ENCODE measurements at regions not wholly inside any gene's neighbourhood (a gene's known extent, or its start where the extent isn't known, plus 50 kb on each side); places are given as distances from the start of the nearest gene placed in this dataset.

DNA sequence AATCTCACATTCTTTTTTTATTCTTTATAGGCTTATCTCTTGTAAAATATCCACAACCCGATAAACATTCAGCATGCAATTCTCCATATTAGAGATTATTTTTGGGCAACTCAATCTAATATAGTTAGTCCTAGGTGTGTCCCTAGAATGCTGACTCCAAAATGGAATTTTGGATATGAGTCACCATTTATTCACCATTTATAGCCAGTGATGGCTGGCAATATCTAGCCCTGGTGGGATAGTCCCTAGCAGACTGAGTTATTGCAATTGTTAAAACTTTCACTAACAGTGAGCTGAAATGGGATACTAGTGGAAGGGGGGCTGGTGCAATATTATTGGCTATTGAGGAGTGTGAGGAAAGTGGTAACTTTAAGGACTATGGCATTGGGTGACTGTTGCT, 401.6 kb downstream of the SLC4A3 start:
- POLR2A ChIA-PET: no interaction called here
- CTCF ChIA-PET: no interaction called here

DNA sequence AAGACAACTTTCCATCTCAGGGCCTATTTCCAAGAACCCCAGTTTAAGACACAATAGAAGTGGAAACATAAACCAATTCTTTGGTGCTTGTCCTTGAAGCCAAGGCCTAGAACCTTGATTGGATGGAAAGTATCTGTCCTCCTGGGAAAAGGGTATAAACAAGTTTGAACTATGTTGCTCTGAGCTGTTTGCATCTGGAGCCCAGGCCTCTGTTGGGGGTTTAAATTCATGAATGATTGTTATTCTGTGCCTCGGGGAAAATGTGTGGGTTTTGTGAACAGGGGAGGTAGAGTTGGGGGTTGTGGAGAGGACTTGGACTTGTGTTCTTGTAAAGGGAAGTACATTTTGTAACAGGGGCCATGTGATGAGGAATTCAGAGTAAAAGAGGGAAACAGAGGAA, 406.1 kb downstream of the SLC4A3 start:
- ChIA-PET CTCF (no interaction called here), POLR2A (no interaction called here)

DNA sequence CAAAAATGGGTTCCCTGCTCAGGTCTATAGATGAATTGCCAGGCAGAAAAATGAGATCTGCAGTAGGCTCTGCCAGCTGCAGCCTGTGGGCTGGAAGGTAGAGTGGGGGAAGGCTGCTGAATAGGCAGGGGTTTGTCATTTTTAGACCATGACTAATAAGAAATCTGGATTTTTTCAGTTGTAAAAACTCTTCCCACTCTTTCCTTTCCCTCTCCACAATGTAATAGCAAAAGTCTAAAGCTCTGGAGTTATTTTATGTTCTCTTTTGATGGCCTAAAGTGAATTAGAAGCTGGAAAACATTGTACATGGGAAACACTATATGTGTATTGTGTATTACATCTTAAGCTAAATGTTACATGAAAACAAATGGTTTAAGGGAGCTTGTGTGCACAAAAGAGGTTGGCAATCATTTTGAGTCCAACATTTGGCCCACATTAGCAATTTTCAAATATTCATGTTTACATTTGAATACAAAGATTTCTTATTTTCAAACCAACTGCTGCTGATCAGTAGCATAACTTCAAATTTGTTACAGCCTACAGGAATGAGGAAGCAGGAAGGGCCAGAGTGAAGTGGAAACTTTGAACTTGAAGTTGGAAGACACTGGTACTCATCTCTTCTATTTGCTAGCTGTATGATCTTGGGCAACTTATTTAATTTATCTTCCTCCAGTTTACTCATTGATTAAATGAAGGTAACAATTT, 407.1 kb downstream of the SLC4A3 start:
- POLR2A ChIA-PET: no interaction called here
- CTCF ChIA-PET: no interaction called here

DNA sequence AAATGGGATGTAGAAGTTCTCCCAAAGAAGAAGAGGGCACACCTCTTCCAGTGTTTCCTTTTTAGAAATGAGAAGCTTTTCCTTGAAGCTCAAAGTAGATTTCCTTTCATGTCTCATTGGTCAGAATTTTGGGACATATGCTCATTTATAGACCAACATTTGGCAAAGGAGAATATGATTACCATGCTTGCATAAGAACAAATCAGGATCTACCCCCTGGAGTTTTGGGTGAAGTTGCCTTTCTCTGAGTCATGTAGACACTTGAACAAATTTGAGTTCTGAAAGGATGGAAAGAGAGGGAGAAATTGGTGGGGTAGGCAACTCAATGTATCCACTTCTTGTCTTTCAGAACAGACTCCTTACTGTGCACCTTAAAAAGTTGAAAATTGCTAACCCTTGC, 409.0 kb downstream of the SLC4A3 start:
- ChIA-PET CTCF (no interaction called here), POLR2A (no interaction called here)

DNA sequence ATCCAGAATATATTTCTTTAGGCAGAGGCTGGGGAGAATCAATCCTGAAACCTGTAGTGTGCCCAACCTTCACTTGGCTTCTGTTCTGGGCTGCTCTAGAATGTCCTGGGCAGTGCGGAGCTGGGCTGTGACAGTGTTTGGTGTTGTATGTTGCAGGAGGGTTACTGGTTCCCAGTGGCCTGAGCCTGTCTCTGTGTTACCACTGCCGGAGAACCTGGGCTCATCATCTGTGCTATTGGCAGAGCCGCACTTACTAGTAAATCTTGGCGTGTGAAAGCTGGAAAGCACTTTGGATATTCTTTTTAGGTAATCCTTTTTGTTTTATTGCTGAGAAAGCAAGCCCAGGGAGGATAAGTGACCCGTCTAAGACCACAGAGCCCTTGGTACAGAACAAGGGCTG, 412.9 kb downstream of the SLC4A3 start:
- CTCF ChIA-PET: no interaction called here
- POLR2A ChIA-PET: no interaction called here

DNA sequence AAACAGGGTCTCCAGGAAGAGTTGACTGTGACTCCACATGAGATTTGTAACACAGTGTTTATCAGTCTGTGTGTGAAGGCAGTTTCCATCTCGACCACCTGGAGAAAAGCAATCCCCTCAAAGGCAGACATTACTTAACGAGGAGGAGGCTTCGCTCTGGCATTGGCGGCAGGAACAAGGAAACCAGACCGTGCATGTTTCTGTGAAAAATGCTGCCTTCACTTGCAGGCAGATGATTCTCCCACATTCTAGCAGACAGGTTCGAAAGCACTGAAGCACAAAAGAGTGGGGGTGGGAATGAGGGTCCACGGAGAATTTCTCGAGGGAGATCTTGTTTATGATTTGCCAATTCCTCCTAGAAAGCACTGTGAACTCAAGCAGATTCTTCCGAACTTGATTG, 414.0 kb downstream of the SLC4A3 start:
- ChIA-PET POLR2A (no interaction called here), CTCF (no interaction called here)

DNA sequence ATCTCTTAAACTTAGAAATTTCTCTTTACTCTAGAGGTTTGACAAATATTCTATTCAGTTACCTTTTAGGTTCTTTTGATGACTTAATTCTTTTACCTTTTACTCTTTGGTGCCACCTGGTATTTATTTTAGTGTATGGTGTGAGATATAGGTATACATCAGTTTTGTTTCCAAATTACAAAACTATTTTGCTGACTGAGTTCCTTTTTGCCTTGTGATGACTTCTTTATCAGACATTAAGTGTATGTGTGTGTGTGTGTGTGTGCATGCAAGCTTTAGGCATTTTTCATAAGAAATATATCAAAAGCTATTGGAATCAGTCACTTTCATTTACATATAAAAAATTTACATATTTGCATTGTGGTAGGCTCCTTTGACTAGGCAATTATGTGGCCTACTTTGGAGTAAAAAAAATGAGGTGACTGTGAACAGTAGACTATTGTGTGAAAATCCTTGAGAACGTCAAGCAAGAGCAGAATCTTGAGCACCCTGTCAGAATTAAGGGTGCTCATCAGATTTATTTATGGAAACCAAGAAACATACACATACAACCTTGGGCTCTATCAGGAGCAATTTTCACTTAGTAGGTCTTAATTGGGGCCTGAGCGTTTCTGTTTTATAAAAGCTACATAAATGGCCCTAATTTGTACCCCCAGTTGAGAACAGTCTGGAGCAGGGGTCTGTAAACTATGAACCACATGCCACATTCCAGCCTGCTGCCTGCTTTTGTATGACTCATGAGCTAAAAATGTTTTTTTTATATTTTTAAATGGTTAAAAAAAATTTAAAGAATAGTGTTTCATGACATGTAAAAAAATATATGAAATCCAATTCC, 415.9 kb downstream of the SLC4A3 start:
- ChIA-PET POLR2A (no interaction called here), CTCF (no interaction called here)

DNA sequence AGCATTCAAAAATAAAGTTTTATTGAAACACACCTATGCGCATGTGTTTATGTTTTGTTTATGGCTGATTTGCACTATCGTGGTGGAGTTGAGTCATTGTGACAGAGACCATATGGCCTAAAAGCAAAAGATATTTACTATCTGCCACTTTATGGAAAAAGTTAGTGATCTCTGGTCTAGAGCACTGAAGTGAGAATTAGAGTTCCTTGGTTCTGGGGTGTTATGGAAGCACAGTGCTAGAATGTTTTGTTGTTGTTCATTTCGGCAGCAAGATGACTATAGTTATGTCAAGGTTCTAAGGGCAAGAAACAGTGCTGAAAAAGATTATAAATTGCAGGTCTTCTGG, 416.5 kb downstream of the SLC4A3 start:
- CTCF ChIA-PET: no interaction called here
- POLR2A ChIA-PET: no interaction called here

DNA sequence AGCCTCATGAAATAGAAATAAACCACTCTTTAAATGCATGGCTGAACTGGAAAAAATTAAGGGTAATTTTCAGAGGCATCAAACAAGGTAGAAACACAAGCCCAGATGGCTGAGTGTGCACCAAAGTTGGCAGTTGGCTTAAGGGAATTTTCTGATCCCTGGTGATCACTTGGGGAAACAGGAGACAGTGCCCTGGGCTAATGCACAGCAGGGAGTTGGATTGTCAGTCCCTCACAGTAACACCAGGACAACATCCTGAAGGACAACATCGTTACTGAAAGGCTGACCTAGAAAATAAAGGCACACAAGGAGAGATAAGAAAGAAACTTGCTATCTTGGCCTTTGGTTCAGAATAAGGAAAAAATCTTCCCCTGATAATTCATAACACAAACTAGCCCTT, 417.0 kb downstream of the SLC4A3 start:
- CTCF ChIA-PET: no interaction called here
- POLR2A ChIA-PET: no interaction called here

DNA sequence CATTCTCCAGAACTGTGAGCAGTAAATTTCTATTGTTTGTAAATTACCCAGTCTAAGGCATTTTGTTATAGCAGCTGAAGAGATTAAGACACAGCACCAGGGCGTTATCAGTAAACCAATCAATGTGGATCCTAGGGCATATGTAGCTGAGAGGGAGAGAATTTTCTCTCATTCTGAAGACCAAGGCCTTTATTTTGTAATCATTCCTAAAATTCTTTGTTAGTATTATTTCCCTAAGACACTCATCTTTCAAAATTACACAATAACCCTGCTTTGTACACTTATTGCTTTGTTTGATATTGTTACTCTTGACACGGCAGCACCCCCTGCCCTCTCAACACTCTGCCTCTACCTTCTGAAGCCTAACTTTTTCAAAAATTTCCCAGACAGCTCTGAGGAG, 419.1 kb downstream of the SLC4A3 start:
- ChIA-PET POLR2A (no interaction called here), CTCF (no interaction called here)

DNA sequence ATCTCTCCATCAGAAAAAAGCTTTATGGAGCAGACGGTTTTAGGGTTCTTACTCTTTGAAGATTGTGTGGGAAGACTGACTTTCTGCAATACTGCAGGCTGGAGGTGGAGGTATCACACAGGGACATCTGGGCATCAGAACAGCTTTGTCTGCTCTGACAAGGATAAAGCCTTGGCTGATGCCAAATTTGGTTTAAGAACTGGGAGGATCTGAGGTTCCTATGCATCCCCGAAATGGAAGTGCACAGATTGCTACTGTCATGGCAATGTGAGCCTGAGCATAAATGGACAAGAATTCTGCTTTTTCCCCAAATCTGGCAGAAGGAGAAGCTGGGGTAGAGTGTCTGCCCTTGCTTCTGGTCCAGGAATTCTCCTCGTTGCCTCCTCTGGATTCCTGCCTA, 424.3 kb downstream of the SLC4A3 start:
- ChIA-PET POLR2A (no interaction called here), CTCF (no interaction called here)

DNA sequence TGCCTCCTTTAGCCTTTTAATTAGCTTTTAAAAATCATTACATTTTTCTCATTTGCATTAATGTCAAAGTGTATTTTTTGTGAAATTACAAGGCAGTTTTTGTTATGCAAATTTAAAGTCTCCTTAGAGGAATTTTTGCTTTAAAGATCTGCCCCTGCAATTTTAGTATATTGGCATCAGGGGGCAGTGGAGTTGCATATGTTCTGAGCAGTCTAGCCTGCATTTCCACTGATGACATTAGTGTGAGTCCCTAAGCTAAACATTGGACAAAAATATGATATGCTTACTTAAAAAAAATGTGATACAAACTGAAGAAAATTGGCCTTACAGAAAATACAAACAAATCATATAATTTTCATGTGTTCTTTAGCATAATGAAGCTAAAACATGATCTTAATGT, 426.5 kb downstream of the SLC4A3 start:
- ChIA-PET POLR2A (no interaction called here), CTCF (no interaction called here)

DNA sequence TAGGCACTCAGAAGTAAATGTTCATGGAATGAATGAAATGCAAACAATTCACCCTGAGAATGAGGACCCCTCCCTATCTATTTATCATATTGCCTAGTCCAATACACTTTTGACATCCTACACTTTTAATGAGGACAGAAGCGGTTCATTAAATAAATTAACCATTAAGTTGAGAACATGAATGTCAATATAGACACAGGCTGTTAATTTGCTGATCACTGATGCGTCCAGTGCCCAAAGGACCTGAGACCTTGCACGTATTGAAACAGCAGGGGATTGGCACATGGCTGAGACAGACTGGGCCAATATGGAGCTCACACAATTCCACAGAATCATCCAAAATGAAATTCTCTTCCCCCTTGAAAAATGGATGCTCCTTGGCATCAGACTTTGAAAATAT, 430.0 kb downstream of the SLC4A3 start:
- CTCF ChIA-PET: no interaction called here
- POLR2A ChIA-PET: no interaction called here

DNA sequence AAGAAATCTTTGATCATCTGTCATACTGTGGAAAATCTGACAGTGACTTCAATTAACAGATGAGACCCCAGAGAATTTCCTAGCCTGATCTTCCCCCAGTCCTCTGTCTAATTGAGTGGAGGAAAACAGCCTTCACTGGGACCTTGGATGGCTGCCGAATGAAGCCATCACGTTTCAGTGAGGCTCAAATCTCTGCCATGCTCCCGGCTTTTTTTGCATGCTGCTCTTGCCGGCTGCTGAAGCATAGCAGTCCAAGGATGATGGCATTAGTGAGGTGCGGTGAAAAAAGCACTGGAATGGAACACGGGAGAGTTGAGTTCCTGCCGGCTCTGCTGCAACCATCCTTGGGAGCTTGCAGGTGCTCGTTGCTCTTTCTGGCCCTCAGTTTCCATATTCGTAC, 430.5 kb downstream of the SLC4A3 start:
- ChIA-PET CTCF (no interaction called here), POLR2A (no interaction called here)

DNA sequence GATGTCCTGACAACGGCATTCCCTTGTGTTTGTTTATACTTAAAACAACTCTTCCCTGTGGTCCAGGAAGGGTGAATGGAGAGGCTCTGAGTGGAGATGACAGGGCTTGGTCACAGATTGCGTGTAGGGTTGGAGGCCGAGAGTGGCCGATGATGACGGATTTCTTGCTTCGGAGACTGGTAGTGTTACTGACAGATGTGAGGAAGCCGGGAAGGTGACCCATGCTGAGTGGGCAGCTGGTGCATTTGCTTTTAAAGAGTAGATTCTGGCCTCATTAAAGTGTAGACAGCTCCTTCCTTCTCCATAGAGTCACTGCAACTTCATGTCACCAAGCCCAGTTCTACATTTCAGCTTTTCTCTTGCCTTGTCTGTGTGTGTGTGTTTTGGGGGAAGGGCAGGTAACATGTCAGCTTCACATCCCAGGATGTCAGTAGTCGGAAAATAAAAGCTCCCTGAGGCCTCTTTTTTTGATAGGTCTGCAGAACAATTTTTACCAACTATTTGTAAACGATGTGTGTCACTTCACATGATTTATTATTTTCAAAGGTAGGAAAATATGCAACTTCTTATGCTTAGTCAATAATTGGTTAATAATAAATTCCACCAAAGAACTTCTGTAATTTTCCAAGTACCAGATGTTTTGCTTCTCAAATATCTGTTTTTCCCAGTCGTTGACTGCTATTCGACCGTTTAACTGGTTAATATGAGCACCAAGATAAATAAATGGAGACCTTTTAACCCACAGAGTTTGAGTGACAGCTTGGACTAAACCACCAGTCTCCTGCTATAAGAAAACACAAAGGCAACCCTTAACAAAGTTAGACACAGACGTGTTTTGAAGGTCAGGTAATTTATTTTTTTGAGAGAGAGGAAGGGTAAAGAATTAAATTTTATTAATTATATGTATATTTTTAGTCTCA, 436.9 kb downstream of the SLC4A3 start:
- ChIA-PET POLR2A (no interaction called here), CTCF (no interaction called here)

DNA sequence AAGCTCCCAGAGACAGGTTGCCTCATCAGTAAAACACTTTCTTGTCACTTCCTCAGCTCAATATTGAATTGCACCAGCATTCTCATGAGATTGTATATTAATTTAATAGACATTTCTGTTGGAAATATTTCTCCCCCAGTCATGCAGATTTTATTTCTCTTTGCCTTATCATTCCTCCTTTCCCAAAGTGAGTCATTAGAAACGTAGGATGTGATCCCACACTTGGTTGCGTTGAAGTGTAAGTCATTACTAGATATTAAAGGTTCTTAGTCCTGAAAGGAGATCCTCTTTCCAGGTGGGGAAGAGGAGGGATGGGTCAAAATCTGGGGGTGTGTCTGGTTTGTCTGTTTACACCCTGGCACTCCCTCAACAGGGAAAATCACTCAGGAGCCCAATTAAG, 438.2 kb downstream of the SLC4A3 start:
- ChIA-PET CTCF (no interaction called here), POLR2A (no interaction called here)

DNA sequence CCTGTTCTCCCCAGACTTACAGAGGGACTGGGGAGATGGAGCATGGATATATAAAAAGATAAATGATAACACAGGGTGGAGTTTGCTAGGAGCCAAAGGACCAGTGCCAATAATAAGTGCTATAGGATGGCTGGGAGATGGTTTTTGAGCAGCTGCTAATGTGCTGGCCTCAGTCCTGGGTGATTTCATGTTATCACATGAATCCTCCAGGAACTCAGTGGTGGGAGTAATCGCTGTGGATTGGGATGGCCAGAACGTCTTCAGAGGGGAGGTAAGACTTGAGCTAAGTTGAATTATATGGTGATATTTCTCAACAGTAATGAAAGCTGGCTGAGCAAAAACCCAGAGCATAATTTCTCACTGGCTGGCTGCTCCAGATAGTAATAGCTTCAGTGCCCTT, 441.4 kb downstream of the SLC4A3 start:
- CTCF ChIA-PET: no interaction called here

DNA sequence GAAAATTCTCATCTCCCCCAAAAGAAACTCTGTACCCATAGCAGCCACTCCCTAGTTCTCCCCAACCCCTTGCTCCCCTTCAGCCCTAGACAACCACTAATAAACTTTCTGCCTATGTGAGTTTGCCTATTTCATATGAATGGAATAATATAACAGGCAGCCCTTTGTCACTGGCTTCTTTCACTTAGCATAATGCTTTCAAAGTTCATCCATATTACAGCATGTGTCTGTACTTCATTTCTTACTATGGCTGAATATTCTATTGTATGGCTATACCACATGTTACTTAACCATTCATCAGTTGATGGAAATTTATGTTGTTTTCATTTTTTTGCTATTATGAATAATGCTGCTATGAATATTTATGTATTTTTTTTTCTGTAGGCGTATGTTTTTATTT, 442.9 kb downstream of the SLC4A3 start:
- ChIA-PET POLR2A (no interaction called here), CTCF (no interaction called here)

More for the DNA sequence above, 441.4 kb downstream of the SLC4A3 start:
- POLR2A ChIA-PET: no interaction called here

DNA sequence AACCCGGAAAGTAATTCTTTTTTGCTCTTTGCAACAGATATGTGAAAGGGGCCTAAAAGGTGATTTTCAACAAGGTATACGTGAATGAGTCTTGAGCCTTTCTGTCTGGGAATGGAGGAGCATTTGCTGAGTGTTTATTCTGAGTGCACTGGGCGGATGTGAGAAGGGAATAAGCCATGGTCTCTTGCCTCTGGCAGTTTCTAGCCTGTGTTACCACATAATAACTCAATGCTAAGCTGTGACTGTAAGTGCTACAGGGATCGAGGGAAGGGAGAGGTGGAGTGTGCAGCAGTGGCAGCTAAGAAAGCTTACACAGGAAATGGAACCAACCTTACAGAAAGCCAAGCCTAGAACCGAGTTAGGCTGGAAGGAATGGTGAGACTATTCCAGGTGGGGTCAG, 444.3 kb downstream of the SLC4A3 start:
- CTCF ChIA-PET: no interaction called here
- POLR2A ChIA-PET: no interaction called here

DNA sequence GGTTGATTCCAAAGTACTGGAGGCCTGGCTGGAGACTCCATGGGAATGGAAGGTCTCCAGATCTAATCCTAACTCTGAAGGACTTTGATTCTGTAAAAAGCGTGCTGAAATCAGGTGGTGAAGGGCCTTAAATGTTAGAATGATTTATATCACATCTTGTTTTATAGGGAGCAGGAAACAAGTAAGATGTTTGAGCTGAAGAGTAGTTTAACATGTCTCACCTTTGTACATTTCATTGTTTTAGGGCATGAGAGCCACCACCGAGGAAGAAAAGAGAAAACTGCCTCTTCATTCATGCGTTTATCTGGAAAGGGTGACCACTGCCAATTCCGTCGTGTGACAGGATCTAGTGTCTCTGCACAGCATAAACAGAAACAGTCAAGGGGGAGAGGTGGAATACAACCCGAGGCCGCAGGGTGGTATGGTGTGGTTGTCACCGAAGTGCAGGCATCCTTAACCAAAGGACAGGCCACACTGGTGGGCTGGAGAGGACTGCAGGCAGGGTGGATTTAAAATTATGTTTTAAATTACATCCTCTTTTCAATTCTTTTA, 445.3 kb downstream of the SLC4A3 start:
- ChIA-PET CTCF (no interaction called here), POLR2A (no interaction called here)

DNA sequence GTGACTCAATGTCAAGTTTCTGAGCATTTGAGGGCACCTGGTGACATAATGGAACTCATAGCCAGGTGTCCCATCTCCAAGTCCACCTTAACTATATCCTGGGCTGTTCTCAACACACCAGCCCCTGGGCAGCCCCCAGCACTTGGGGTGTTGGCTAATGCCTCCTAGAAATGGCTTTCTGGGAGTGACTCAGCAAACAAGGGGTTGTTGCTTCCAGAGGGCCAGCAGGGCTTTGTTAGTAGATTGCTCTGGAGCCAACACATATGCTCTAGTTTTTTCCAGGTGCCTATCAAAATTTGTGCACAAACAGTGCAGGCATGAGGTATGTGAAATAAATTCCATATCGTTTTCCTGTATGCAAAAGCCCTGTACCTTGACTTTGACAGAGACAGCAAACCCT, 448.4 kb downstream of the SLC4A3 start:
- POLR2A ChIA-PET: no interaction called here
- CTCF ChIA-PET: no interaction called here
